ENCODE measurements at regions not wholly inside any gene's neighbourhood (a gene's known extent, or its start where the extent isn't known, plus 50 kb on each side); places are given as distances from the start of the nearest gene placed in this dataset.
"Not testable (repeated sequence)": the region's sequence is repeated elsewhere in the genome, so short reads cannot be mapped to it uniquely, and the experiment has no call there.

GRCh38 chr19:23984911-23985310, 70.2 kb downstream of the ZNF726 start:
- H3K9me3 ChIP-seq; H3K4me1 ChIP-seq; intact Hi-C loops (cut with DNase I); DNase-seq; H3K27ac ChIP-seq; ATAC-seq; H3K27me3 ChIP-seq; H3K4me3 ChIP-seq; H3K36me3 ChIP-seq: not testable (repeated sequence)

GRCh38 chr19:23986623-23987022, 71.9 kb downstream of the ZNF726 start:
- Histone ChIP-seq H3K4me3 (no peak overlapping the region), H3K27ac (no peak overlapping the region), H3K4me1 (no peaks in the 10 kb centered on the region), H3K27me3 (no peaks in the 10 kb centered on the region), H3K36me3 (no peaks in the 10 kb centered on the region), H3K9me3 (no peaks in the 10 kb centered on the region)
- DNase-seq, result no peak
- no peak for ATAC-seq
- TF ChIP-seq CTCF (IDR thresholded peaks at IDR 0.05), result no peak
- intact Hi-C loops (cut with DNase I), result no loop called here

GRCh38 chr19:23991170-23991569, 76.5 kb downstream of the ZNF726 start:
- ATAC-seq, result peak; percentile 43
- H3K27ac ChIP-seq, result no peak overlapping the region
- TF ChIP-seq CTCF (IDR thresholded peaks at IDR 0.05), result no peak
- H3K4me3 ChIP-seq, result no peak overlapping the region
- no peak for DNase-seq
- no peaks in the 10 kb centered on the region for H3K36me3 ChIP-seq
- H3K9me3 ChIP-seq, result no peaks in the 10 kb centered on the region
- intact Hi-C loops (cut with DNase I), result no loop called here
- H3K4me1 ChIP-seq, result no peaks in the 10 kb centered on the region
- no peaks in the 10 kb centered on the region for H3K27me3 ChIP-seq

- H3K9me3 ChIP-seq, result no peaks in the 10 kb centered on the region
- DNase-seq (no peak), ATAC-seq (no peak)
- intact Hi-C loops (cut with DNase I), result no loop called here
- H3K27me3 ChIP-seq, result no peaks in the 10 kb centered on the region
- TF ChIP-seq CTCF (IDR thresholded peaks at IDR 0.05), result no peak
- H3K27ac ChIP-seq, result no peak overlapping the region
- no peaks in the 10 kb centered on the region for H3K36me3 ChIP-seq
- no peak overlapping the region for H3K4me3 ChIP-seq
- no peaks in the 10 kb centered on the region for H3K4me1 ChIP-seq
These were observed 77.7 kb downstream of the ZNF726 start for GRCh38 chr19:23992348-23992747.

GRCh38 chr19:23993440-23993839, 78.8 kb downstream of the ZNF726 start:
- TF ChIP-seq CTCF (IDR thresholded peaks at IDR 0.05), result no peak

GRCh38 chr19:23996549-23996948, 81.9 kb downstream of the ZNF726 start:
- H3K27me3 ChIP-seq, result no peaks in the 10 kb centered on the region
- no peak for DNase-seq
- H3K4me3 ChIP-seq, result no peak overlapping the region
- H3K36me3 ChIP-seq, result no peaks in the 10 kb centered on the region
- ATAC-seq, result no peak
- H3K27ac ChIP-seq, result no peak overlapping the region
- no peaks in the 10 kb centered on the region for H3K4me1 ChIP-seq
- TF ChIP-seq CTCF (IDR thresholded peaks at IDR 0.05), result peak; percentile 35
- no peaks in the 10 kb centered on the region for H3K9me3 ChIP-seq
- intact Hi-C loops (cut with DNase I), result no loop called here

More at GRCh38 chr19:23993440-23993839, 78.8 kb downstream of the ZNF726 start:
- no peaks in the 10 kb centered on the region for H3K9me3 ChIP-seq
- H3K27ac ChIP-seq, result no peak overlapping the region
- intact Hi-C loops (cut with DNase I), result no loop called here
- no peaks in the 10 kb centered on the region for H3K36me3 ChIP-seq
- no peak for DNase-seq
- ATAC-seq, result no peak
- H3K4me3 ChIP-seq, result no peak overlapping the region
- no peaks in the 10 kb centered on the region for H3K27me3 ChIP-seq
- H3K4me1 ChIP-seq, result no peaks in the 10 kb centered on the region
